A549 (cell line): ENCODE measurements at regions not wholly inside any gene's neighbourhood (a gene's known extent, or its start where the extent isn't known, plus 50 kb on each side); places are given as distances from the start of the nearest gene placed in this dataset.

ENCODE experiments used
- ATAC-seq, 2 experiments: fragments of 200-7000 bp in 1 of 2; fragments of >200 bp in 1 of 2; cut with Nextera tagmentation in 1 of 2; cut with Tn5 transposase in 1 of 2; 3 replicates each; pipeline versions ENCODE4 v1.8.0 to v1.9.1; 2018 to 2020; ENCODE audit warnings: mild to moderate bottlenecking in 1 of 2, moderate library complexity in 1 of 2
- CTCF ChIA-PET: fragments of 300-600 bp; sonication (Branson Sonifier 250); formaldehyde crosslinking; extraction: SDS; loops from one replicate; lab custom pipeline; 2021; ENCODE audit warnings: antibody characterized with exemption, inconsistent platforms; lab: Yijun Ruan, JAX
- POLR2A ChIA-PET: fragments of 350-600 bp; formaldehyde crosslinking; extraction: SDS; loops from one replicate; lab custom pipeline; 2021; ENCODE audit warnings: antibody characterized with exemption, inconsistent platforms; lab: Yijun Ruan, JAX
- DNase-seq, 2 experiments: peaks; one replicate each; pipeline versions ENCODE4 v3.0.0 to v3.0.0-alpha.2; 2011 to 2016; ENCODE audit warnings: low read depth in 1 of 2, low spot score in 1 of 2
- FAIRE-seq: peaks from 2 replicates; lab custom pipeline; 2011; peaks lifted over from hg19 to GRCh38; lab: Jason Lieb, UNC
- H3K27ac ChIP-seq, 2 experiments: fragments of >200 bp; sonication (Bioruptor Twin); formaldehyde crosslinking; 3 replicates each; pipeline ENCODE4 v1.5.1; 2016 to 2017
- H3K4me1 ChIP-seq: fragments of >200 bp; sonication (Bioruptor Twin); formaldehyde crosslinking; 3 replicates; pipeline ENCODE4 v1.6.1; 2016
- H3K4me2 ChIP-seq: fragments of >200 bp; sonication (Bioruptor Twin); formaldehyde crosslinking; 3 replicates; pipeline ENCODE4 v1.6.1; 2016
- H3K4me3 ChIP-seq: fragments of >200 bp; sonication (Bioruptor Twin); formaldehyde crosslinking; 3 replicates; pipeline ENCODE4 v1.5.1; 2016
- H3K9me3 ChIP-seq: fragments of >200 bp; sonication (Bioruptor Twin); formaldehyde crosslinking; 3 replicates; pipeline ENCODE4 v1.6.1; 2016
- BHLHE40 ChIP-seq: IDR thresholded peaks from 2 replicates; pipeline ENCODE4 v1.6.1; 2012; ENCODE audit warnings: low read depth, low read length, inconsistent platforms
- CEBPB ChIP-seq, 2 experiments: fragments of >200 bp in 1 of 2; sonication (Bioruptor Twin) in 1 of 2; formaldehyde crosslinking in 1 of 2; IDR thresholded peaks; 2 replicates each; pipeline ENCODE4 v1.6.1; 2012 to 2016
- CHD4 ChIP-seq: fragments of 200-600 bp; sonication (generic); IDR thresholded peaks from 2 replicates; pipeline ENCODE4 v1.6.1; 2016; ENCODE audit warnings: antibody characterized with exemption, mild to moderate bottlenecking, borderline replicate concordance
- E2F6 ChIP-seq: IDR thresholded peaks from 2 replicates; pipeline ENCODE4 v1.6.1; 2012; ENCODE audit warnings: low read depth, borderline replicate concordance
- EHMT2 ChIP-seq: fragments of 200-600 bp; sonication (generic); IDR thresholded peaks from 2 replicates; pipeline ENCODE4 v1.6.1; 2016; ENCODE audit warnings: antibody characterized with exemption, low read depth, mild to moderate bottlenecking, moderate library complexity
- FOSB ChIP-seq: fragments of 250-450 bp; sonication (Bioruptor Pico); IDR thresholded peaks from 2 replicates; pipeline ENCODE4 v1.5.0; 2020; ENCODE audit warnings: mild to moderate bottlenecking, moderate library complexity
- FOSL2 ChIP-seq, 2 experiments: fragments of 450-650 bp in 1 of 2; fragments of >200 bp in 1 of 2; sonication (Bioruptor Twin) in 1 of 2; formaldehyde crosslinking; IDR thresholded peaks; 2 replicates each; pipeline versions ENCODE4 v1.5.0 to v1.6.1; 2016 to 2020; ENCODE audit warnings: mild to moderate bottlenecking in 1 of 2, moderate library complexity in 1 of 2
- GATA3 ChIP-seq: IDR thresholded peaks from 2 replicates; pipeline ENCODE4 v1.6.1; 2012; ENCODE audit warnings: borderline replicate concordance
- HOXA7 ChIP-seq: fragments of 250-450 bp; sonication (Bioruptor Pico); IDR thresholded peaks from 2 replicates; pipeline ENCODE4 v1.5.0; 2020; ENCODE audit warnings: mild to moderate bottlenecking, moderate library complexity
- JUN ChIP-seq, 2 experiments: fragments of >200 bp; sonication (Bioruptor Twin); formaldehyde crosslinking; IDR thresholded peaks; 2 replicates in 1 of 2; 3 replicates in 1 of 2; pipeline ENCODE4 v1.6.1; 2016 to 2017
- JUNB ChIP-seq: fragments of >200 bp; sonication (Bioruptor Twin); formaldehyde crosslinking; IDR thresholded peaks from 2 replicates; pipeline ENCODE4 v1.6.1; 2016
- KDM5A ChIP-seq: fragments of 200-600 bp; sonication (generic); IDR thresholded peaks from 2 replicates; pipeline ENCODE4 v1.6.1; 2016; ENCODE audit warnings: antibody characterized with exemption, mild to moderate bottlenecking
- MAFK ChIP-seq: fragments of 450-650 bp; IDR thresholded peaks from 2 replicates; pipeline ENCODE4 v1.6.1; 2014; ENCODE audit not compliant: partially characterized antibody
- MYC ChIP-seq: IDR thresholded peaks from 2 replicates; pipeline ENCODE4 v1.6.1; 2012; ENCODE audit warnings: mild to moderate bottlenecking, inconsistent platforms, low read length, improper control_type of control experiment, borderline replicate concordance
- NFE2L2 ChIP-seq: fragments of 150-350 bp; conservative IDR thresholded peaks from 2 replicates; pipeline ENCODE4 v1.6.1; 2014; ENCODE audit warnings: low read length
- PHF8 ChIP-seq: fragments of 200-600 bp; sonication (generic); IDR thresholded peaks from 2 replicates; pipeline ENCODE4 v1.6.1; 2016; ENCODE audit warnings: low read depth, mild to moderate bottlenecking, antibody characterized with exemption, moderate library complexity, borderline replicate concordance
- POLR2A ChIP-seq: IDR thresholded peaks from 2 replicates; pipeline ENCODE4 v1.6.1; 2012; ENCODE audit warnings: mild to moderate bottlenecking, low read length
- POLR2AphosphoS2 ChIP-seq: conservative IDR thresholded peaks from 2 replicates; pipeline ENCODE4 v1.6.1; 2012; ENCODE audit warnings: low read length, improper control_type of control experiment, inconsistent platforms
- RAD21 ChIP-seq, 2 experiments: fragments of >200 bp in 1 of 2; sonication (Bioruptor Twin) in 1 of 2; formaldehyde crosslinking in 1 of 2; IDR thresholded peaks in 1 of 2; conservative IDR thresholded peaks in 1 of 2; 2 replicates in 1 of 2; 3 replicates in 1 of 2; pipeline ENCODE4 v1.6.1; 2012 to 2018; ENCODE audit warnings: inconsistent platforms in 1 of 2
- RARB ChIP-seq: fragments of 250-450 bp; sonication (Bioruptor Pico); IDR thresholded peaks from 2 replicates; pipeline ENCODE4 v1.8.0; 2021; ENCODE audit warnings: mild to moderate bottlenecking, moderate library complexity
- RCOR1 ChIP-seq: fragments of 150-350 bp; IDR thresholded peaks from 2 replicates; pipeline ENCODE4 v1.6.1; 2014; ENCODE audit warnings: antibody characterized with exemption, low read length, low read depth
- RFX5 ChIP-seq: fragments of 450-650 bp; IDR thresholded peaks from 2 replicates; pipeline ENCODE4 v1.7.1; 2014; ENCODE audit warnings: antibody characterized with exemption, mild to moderate bottlenecking, moderate library complexity
- TFCP2L1 ChIP-seq: fragments of 250-450 bp; sonication (Bioruptor Pico); IDR thresholded peaks from 2 replicates; pipeline ENCODE4 v1.5.0; 2021; ENCODE audit warnings: mild to moderate bottlenecking
- TP53 ChIP-seq: fragments of 250-450 bp; sonication (Bioruptor Pico); IDR thresholded peaks from 2 replicates; pipeline ENCODE4 v1.5.0; 2021; ENCODE audit warnings: mild to moderate bottlenecking, moderate library complexity
- ZFP36 ChIP-seq: fragments of 450-650 bp; IDR thresholded peaks from 2 replicates; pipeline ENCODE4 v1.6.1; 2014; ENCODE audit warnings: borderline replicate concordance; ENCODE audit not compliant: partially characterized antibody
- WGBS: methylation state at CpG from one replicate; pipeline ENCODE4 v1.1.6; 2017; ENCODE audit errors: missing lambda C conversion rate; 5-methylcytosine and 5-hydroxymethylcytosine counted together
- TF ChIP-seq, protein P1 (sequence below): fragments of 250-450 bp; sonication (Bioruptor Pico); IDR thresholded peaks from 2 replicates; pipeline ENCODE4 v1.5.0; 2020; ENCODE audit warnings: low read depth, mild to moderate bottlenecking, moderate library complexity
- TF ChIP-seq, protein P2 (sequence below): fragments of 250-450 bp; sonication (Bioruptor Pico); IDR thresholded peaks from 2 replicates; pipeline ENCODE4 v1.5.0; 2021; ENCODE audit warnings: mild to moderate bottlenecking, moderate library complexity, borderline replicate concordance
- TF ChIP-seq, protein P3 (sequence below): fragments of 150-350 bp; IDR thresholded peaks from 2 replicates; pipeline ENCODE4 v1.6.1; 2014; ENCODE audit warnings: low read depth, mild to moderate bottlenecking, low read length
- TF ChIP-seq, protein P4 (sequence below): IDR thresholded peaks from 2 replicates; pipeline ENCODE4 v1.6.1; 2012

GRCh38 chr11:113623114-113623513 lies 83.0 kb downstream of the TMPRSS5 start:
- DNase-seq: no peak
- Histone ChIP-seq H3K4me2 (no peak overlapping the region), H3K9me3 (no peaks in the 10 kb centered on the region), H3K4me3 (no peak overlapping the region), H3K4me1 (no peaks in the 10 kb centered on the region), H3K27ac (no peak overlapping the region)
- ATAC-seq: no peak
- 10% methylated on average over 1 of the region's 1 CpG for WGBS
- POLR2A ChIA-PET: no interaction called here
- TF ChIP-seq CEBPB (IDR thresholded peaks at IDR 0.05): no peak
- no peak for TF ChIP-seq POLR2AphosphoS2
- TF ChIP-seq POLR2A: no peak
- no peak for TF ChIP-seq TFCP2L1 (CRISPR knock-in tag)
- TF ChIP-seq HOXA7: no peak
- TF ChIP-seq, protein P1, sequence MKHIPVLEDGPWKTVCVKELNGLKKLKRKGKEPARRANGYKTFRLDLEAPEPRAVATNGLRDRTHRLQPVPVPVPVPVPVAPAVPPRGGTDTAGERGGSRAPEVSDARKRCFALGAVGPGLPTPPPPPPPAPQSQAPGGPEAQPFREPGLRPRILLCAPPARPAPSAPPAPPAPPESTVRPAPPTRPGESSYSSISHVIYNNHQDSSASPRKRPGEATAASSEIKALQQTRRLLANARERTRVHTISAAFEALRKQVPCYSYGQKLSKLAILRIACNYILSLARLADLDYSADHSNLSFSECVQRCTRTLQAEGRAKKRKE (CRISPR knock-in tag): no peak
- TF ChIP-seq RAD21 (conservative IDR thresholded peaks at IDR 0.05 in 1 of 2, IDR thresholded peaks at IDR 0.05 in 1 of 2): no peak
- TF ChIP-seq JUN (IDR thresholded peaks at IDR 0.05): no peak
- no peak for TF ChIP-seq GATA3
- TF ChIP-seq EHMT2: no peak
- TF ChIP-seq RFX5: no peak
- TF ChIP-seq, protein P2, sequence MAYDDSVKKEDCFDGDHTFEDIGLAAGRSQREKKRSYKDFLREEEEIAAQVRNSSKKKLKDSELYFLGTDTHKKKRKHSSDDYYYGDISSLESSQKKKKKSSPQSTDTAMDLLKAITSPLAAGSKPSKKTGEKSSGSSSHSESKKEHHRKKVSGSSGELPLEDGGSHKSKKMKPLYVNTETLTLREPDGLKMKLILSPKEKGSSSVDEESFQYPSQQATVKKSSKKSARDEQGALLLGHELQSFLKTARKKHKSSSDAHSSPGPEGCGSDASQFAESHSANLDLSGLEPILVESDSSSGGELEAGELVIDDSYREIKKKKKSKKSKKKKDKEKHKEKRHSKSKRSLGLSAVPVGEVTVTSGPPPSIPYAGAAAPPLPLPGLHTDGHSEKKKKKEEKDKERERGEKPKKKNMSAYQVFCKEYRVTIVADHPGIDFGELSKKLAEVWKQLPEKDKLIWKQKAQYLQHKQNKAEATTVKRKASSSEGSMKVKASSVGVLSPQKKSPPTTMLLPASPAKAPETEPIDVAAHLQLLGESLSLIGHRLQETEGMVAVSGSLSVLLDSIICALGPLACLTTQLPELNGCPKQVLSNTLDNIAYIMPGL (CRISPR knock-in tag): no peak
- no peak for TF ChIP-seq E2F6
- no peak for TF ChIP-seq MAFK
- TF ChIP-seq, protein P3, sequence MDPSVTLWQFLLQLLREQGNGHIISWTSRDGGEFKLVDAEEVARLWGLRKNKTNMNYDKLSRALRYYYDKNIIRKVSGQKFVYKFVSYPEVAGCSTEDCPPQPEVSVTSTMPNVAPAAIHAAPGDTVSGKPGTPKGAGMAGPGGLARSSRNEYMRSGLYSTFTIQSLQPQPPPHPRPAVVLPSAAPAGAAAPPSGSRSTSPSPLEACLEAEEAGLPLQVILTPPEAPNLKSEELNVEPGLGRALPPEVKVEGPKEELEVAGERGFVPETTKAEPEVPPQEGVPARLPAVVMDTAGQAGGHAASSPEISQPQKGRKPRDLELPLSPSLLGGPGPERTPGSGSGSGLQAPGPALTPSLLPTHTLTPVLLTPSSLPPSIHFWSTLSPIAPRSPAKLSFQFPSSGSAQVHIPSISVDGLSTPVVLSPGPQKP: no peak
- no peak for TF ChIP-seq JUNB
- FAIRE-seq: no peak
- CTCF ChIA-PET: no interaction called here

- ATAC-seq: no peak
- FAIRE-seq: no peak
- Histone ChIP-seq H3K27ac (no peak overlapping the region), H3K4me2 (no peak overlapping the region), H3K4me3 (no peak overlapping the region), H3K4me1 (no peaks in the 10 kb centered on the region), H3K9me3 (no peaks in the 10 kb centered on the region)
- CTCF ChIA-PET: no interaction called here
- 14% methylated on average over 2 of the region's 2 CpGs for WGBS
- POLR2A ChIA-PET: no interaction called here
- TF ChIP-seq RFX5: no peak
- TF ChIP-seq, protein P4, sequence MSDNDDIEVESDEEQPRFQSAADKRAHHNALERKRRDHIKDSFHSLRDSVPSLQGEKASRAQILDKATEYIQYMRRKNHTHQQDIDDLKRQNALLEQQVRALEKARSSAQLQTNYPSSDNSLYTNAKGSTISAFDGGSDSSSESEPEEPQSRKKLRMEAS: no peak
- no peak for TF ChIP-seq KDM5A
- TF ChIP-seq RCOR1: no peak
- no peak for TF ChIP-seq E2F6
- TF ChIP-seq TP53 (CRISPR knock-in tag): no peak
- TF ChIP-seq FOSB: no peak
- no peak for TF ChIP-seq FOSL2 (IDR thresholded peaks at IDR 0.05)
- TF ChIP-seq FOSL2 (CRISPR knock-in tag; IDR thresholded peaks at IDR 0.05): no peak
- TF ChIP-seq CHD4: no peak
- TF ChIP-seq ZFP36: no peak
- no peak for TF ChIP-seq BHLHE40
- no peak for TF ChIP-seq NFE2L2
- no peak for TF ChIP-seq PHF8
- no peak for TF ChIP-seq RARB (CRISPR knock-in tag)
- no peak for TF ChIP-seq MYC
- no peak for DNase-seq
Measured at GRCh38 chr11:113618360-113618759, 87.7 kb downstream of the TMPRSS5 start.
